Occipital lobe (tissue), 1 donor: ENCODE measurements at regions not wholly inside any gene's neighbourhood (a gene's known extent, or its start where the extent isn't known, plus 50 kb on each side); places are given as distances from the start of the nearest gene placed in this dataset.

Experiments used
- DNase-seq: peaks from one replicate; lab custom pipeline; 2025; lab: John Stamatoyannopoulos, UW

GRCh38 chr2:150319085-150319484 lies 168.4 kb downstream of the RND3 start:
- no peak for DNase-seq

DNA sequence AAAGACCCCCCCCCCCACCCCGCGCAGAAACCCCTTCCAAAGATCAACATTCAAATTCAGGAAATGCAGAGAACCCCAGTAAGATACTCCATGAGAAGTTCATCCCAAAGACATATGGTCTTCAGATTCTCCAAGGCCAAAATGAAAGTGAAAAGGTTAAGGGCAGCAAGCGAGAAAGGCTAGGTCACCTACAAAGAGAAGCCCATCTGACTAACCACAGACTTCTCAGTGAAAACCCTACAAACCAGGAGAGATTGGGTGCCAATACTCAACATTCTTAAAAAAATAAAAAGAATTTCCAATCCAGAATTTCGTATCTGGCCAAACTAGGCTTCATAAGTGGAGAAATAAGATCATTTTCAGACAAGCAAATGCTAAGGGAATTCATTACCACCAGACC lies 175.2 kb downstream of the RND3 start:
- no peak for DNase-seq

DNA sequence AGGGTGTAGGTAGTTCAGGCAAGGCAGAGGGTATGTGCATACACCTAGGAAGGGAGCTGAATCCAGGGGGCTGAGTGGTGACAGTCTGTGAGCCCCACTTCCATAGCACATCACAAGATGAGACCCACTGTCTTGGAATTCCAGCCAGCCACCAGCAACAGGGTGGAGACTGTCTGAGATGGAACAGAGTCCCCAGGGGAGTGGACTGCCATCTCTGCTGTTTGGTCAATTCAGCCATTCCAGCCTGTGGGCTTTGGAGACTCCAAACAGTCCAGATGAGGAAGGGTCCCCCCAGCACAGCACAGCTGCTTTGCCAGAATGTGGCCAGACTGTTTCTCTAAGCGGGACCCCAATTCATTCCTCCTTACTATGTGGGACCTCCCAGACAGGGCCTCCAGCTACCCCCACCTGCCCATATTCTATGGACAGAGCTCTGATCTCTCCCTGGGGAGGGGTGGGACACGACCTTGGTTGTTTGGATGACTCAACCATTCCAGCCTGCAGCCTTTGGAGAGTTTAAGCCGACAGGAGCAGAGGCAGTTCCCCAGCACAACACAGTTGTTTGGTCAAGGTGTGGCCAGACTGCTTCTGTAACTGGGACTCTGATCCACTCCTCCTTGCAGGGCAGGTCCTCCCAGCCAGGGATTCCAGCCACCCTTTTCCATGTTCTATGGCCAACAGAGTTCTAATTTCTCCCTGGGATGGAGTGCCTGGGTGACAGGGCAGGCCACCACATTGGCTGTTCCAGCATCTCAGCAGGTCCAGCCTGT lies 178.0 kb downstream of the RND3 start:
- DNase-seq: no peak

GRCh38 chr2:150307258-150307657 lies 180.2 kb downstream of the RND3 start:
- no peak for DNase-seq

DNA sequence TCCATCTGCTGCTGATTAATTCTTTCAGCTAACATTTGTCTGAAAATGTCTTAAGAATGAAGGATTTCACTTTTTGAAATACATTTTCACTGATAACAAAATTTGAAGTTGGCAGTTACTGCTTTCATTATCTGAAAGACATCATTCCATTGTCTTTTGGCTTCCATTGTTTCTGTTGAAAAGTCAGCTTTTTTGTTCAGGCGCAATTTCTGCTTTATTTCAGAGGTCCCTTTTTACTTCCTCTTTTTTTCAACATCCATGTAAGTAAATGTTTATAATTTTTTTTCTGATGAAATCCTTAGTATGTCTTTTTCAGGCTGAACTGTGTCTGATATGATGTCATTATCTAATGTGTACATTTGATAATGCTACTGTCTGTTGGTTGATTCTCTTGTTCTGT lies 184.2 kb downstream of the RND3 start:
- DNase-seq: no peak

DNA sequence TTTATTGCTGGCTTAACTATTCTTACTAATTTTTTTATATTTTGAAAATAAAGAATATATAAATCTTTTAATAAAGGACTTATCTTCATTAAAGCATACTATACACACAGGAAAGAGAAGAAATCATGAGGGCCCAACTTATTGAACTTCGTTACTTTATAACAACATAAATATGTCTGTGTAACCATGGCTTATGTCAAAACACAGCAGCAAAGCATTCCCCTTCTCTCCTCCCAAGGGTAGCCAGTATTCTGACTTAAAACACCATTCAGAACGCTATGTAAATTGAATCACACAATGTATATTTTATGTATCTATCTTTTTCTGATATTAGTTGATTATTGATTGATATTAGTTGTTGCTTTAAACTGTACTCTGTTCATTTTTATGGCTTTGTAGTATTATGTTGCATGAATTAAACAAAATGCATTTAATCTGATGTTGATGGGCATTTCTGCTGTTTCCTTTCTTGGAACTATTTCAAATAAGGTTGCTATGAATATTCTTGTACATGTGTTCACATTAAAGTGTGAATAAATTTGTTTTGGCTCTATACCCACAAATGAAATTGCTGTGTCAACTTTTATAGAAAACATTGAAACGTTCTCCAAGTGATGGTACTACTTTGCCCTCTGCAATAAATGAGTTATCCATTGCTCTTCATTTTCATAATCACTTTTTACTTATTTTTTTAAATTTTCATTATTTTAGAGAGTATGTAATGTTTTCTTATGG lies 188.7 kb downstream of the RND3 start:
- no peak for DNase-seq

DNA sequence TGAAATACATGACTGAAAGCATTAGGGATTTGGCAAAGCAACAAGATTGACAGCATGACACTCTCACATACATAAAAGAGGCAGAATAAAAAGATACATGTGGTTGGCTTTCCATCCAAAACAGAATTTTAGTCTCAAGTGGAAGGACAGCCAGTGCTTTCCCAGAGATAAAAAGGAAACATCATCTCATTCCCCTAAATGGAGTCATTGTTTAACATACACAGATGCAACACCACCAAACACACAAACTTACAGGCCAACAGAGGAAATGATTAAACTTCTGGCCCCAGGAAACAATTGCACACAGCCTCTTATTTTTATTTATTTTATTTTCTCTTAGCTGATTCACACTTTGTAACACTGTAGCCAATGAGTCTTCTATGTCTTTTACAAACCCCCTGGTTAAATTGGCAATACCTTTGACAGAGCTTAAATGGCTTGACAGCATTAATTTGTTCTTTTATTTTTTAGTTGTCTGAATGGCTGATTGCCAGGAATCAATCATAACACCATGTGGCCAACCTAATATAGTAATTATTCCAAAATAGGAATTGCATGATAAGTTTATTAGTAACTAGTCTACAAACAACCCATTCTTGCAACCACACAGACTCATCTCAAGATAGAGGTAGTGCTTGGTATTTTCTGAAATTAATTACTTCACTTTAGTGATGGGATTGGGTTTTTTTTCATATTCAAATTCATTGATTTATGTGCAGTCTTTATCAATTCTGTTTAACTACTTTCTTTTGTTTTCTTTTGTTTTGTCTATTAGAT lies 190.5 kb downstream of the RND3 start:
- DNase-seq: no peak

DNA sequence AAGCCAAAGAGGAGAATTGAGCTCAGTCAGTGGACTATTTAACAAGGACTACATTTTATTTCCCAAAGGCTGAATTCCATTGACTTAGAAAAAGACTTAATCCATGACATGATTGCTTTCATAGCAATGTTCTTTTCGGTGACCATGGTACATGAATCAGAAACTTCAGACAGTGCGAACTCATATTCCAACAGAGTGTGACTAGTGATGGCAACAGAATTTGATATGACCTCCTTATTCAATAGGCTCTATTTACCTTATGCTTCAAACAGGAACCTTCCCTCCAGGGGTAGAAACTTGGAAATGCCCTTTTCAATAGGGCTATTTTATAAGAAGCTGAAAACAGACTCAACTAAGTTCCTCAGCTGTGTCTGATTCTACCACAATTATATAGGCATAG lies 191.9 kb downstream of the RND3 start:
- no peak for DNase-seq

DNA sequence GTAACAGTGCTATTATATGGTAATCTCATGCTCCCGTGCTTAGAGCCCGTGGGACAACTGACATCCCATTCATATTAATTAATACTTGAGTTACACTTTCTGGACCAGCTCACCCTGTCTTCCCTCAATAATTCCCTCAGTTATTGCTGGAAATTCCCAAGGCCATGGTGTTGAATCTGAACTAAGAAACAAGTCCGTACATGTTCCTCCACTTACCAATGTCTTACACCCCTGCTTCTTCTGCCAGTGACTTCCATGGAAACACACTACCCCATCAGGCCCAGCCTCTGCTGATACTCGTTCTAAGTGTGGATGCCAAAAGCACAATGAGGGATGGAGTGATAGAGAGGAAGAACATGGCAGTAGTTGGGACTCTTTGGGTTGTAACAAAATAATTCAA lies 193.7 kb downstream of the RND3 start:
- no peak for DNase-seq

GRCh38 chr2:150292807-150293206 lies 194.7 kb downstream of the RND3 start:
- DNase-seq: no peak

DNA sequence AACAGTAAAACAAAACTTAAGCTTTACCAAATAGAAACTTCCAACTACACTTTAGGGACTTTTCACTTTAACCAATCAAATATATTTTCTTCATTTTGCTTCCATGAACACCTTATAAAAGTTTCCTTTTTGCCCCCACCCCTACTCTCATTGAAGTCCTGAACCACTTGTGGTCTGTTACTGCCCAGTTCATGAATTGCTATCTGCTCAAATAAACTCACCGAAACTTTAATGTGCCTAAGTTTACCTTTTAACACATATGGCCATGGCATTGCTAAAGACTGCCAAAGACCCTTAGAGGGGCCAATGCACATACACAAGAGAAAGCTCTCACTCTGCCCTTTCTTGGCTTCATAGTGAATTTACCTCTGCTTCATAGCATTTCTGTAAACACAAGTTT lies 195.3 kb downstream of the RND3 start:
- DNase-seq: no peak

- DNase-seq: no peak
Observed at GRCh38 chr2:150286730-150287362, 200.6 kb downstream of the RND3 start.

GRCh38 chr2:150284116-150284515 lies 203.4 kb downstream of the RND3 start:
- no peak for DNase-seq

DNA sequence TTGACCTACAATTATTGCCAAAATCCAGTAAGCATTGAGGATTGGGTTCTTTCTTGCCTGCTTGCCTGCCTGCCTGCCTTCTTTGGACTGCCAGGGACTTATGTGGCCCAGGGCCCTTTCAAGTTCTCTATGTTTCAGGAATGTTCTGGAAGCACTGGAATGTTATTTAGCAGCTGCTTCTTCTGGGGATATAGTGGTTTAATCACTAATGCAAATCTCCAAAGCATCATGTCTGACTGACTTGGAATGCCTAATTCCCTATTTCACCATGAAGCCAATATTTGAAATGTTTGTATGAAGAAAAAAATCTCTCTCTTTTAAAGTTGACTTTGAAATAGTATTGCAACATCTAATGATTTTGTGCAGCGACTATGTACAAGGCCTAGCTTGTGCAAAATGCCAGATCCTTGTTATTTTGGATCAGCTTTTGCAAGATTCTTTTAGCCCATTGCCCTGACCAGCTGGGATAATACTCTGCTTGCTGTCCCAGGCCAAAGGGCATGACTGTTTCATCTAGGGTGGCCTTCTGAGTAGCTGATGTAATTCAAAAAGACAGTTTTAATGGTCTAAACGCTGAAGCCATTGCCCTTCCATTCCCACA lies 204.6 kb downstream of the RND3 start:
- DNase-seq: no peak

DNA sequence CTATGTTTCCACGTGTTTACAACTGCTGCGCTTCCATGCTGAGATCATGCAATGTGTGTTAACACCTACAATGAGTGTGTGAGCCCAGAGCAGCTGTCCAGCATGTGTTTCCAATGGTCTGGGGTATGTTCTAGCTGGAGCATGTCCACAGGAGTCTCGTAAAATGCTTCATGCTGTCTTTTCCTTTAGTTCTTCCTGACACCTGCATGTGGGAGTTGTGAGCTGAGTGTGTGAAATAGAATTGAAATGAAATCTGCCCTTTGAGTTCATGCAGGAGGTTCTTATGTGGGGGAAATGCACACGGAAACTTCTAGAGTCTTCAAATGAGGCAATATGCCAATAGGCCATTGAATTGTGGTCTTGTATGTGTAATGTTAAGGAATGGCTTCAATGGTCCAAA lies 205.1 kb downstream of the RND3 start:
- no peak for DNase-seq

GRCh38 chr2:150280231-150280630 lies 207.2 kb downstream of the RND3 start:
- DNase-seq: no peak

DNA sequence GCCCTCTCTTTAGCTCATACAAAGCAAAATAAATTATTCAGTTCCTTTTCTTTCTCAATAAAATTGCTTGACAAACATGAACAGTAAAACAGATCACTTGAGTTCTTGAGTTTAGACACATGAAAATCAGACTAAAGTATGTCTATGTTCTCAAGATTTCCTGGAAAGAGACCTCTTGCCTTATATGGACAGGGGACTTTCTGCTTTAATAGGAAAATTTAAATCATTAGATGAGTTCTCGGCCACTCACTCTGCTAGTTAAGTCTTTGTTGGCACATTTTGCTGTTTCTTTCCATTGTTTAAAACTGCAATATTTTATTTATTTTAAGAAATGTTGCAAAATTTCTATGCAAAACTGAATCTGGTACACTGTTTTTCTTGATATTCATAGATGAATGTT lies 207.8 kb downstream of the RND3 start:
- no peak for DNase-seq

GRCh38 chr2:150276737-150277136 lies 210.7 kb downstream of the RND3 start:
- DNase-seq: no peak

GRCh38 chr2:150274108-150274507 lies 213.4 kb downstream of the RND3 start:
- DNase-seq: no peak

DNA sequence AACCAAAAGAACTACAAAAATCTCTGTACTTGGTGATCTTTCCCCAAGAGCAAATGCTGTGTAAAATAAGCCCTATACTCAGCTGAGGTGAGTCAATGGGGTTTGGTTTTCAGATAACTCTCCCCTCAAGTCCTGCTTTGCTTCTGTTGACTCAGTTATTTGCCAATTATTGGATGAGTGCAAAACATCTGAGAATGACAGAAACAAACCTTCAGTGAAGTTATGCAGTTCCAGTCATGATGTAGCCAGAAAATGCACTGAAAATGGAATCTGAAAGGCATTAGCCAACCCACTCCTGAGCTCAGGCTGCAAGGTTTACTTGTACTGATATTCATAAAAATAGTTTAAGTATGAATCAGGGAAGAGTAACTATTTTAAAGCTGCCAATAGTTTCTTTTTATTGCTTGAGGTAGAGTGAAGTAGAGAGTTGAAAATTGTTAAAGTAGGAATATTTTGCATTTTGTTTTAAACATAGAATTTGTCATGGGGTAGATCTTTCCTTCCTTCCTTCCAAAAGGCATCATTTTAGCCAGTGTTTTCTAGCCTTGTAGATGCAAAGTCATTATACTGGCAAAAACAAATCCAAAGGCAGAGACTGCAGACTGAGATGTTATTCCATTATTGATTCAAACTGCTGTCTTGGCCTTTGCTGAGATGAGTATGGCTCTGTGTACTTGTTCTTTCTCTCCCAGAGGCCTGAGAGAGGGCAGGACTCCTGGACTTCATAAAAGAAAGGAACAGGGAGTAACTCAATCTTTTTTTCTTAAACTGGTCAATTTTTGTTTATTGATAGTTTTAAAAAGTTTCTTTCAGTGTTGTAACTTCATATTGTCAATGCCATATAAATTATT lies 215.3 kb downstream of the RND3 start:
- DNase-seq: no peak
